ENCODE measurements at regions not wholly inside any gene's neighbourhood (a gene's known extent, or its start where the extent isn't known, plus 50 kb on each side); places are given as distances from the start of the nearest gene placed in this dataset.
"Not testable (repeated sequence)": the region's sequence is repeated elsewhere in the genome, so short reads cannot be mapped to it uniquely, and the experiment has no call there.

- DNase-seq (ENCODE audit: low read depth in 2 of 2, low spot score in 1 of 2): no peak
These were observed 90.2 kb downstream of the ZNF467 start for GRCh38 chr7:149683181-149683580.

GRCh38 chr7:149682038-149682437 lies 91.3 kb downstream of the ZNF467 start:
- DNase-seq (ENCODE audit: low read depth in 2 of 2, low spot score in 1 of 2): no peak

DNA sequence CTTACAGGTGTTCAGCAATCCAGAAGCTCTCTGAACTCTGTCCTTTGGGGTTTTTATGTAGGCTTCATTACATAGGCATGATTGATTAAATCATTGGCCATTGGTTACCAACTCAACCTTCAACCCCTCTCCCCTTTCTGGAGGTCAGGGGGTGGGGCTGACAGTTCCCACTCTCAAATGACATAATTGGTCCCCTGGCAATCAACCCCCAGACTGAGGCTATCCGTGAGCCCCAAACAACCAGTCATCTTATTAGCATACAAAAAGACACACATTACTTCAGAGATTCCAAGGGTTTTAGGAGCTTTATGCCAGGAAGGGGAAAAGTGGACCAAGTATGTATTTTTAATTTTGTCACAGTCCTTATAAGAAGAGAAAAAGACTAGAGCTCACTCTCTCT lies 92.1 kb downstream of the ZNF467 start:
- no peak for DNase-seq (ENCODE audit: low read depth in 2 of 2, low spot score in 1 of 2)

DNA sequence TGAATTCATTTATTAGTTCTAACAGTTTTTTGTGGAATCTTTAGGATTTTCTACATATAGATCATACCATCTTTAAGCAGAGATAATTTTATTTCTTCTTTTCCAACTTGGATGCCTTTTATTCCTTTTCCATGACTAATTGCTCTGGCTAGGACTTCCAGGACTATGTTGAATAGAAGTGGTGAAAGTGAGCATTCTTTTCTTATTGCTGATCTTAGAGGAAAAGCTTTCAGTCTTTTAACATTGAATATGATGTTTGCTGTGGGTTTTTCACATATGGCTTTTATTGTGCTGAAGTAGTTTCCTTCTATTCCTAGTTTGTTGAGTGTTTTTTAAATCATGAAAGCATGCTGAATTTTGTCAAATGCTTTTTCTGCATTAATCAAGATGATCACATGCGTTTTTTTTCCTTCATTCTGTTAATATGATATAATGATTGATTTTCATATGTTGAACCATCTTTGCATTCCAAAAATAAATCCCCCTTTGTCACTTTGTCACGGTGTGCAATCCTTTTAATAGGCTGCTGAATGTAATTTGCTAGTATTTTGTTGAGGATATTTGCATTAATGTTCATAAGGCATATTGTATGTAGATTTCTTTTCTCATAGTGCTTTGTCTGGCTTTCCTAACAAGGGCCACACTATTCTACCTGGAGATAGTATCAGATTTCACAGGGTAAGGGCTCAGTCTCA lies 92.9 kb downstream of the ZNF467 start:
- no peak for DNase-seq (ENCODE audit: low read depth in 2 of 2, low spot score in 1 of 2)

GRCh38 chr7:149674728-149675385 lies 98.5 kb downstream of the ZNF467 start:
- DNase-seq (ENCODE audit: low read depth in 2 of 2, low spot score in 1 of 2): not testable (repeated sequence)

GRCh38 chr7:149673006-149673405 lies 100.4 kb downstream of the ZNF467 start:
- no peak for DNase-seq (ENCODE audit: low read depth in 2 of 2, low spot score in 1 of 2)

- no peak for DNase-seq (ENCODE audit: low read depth in 2 of 2, low spot score in 1 of 2)
These were observed 103.1 kb downstream of the ZNF467 start for GRCh38 chr7:149670288-149670687.

GRCh38 chr7:149669121-149669818 lies 104.1 kb downstream of the ZNF467 start:
- DNase-seq (ENCODE audit: low read depth in 2 of 2, low spot score in 1 of 2): no peak

DNA sequence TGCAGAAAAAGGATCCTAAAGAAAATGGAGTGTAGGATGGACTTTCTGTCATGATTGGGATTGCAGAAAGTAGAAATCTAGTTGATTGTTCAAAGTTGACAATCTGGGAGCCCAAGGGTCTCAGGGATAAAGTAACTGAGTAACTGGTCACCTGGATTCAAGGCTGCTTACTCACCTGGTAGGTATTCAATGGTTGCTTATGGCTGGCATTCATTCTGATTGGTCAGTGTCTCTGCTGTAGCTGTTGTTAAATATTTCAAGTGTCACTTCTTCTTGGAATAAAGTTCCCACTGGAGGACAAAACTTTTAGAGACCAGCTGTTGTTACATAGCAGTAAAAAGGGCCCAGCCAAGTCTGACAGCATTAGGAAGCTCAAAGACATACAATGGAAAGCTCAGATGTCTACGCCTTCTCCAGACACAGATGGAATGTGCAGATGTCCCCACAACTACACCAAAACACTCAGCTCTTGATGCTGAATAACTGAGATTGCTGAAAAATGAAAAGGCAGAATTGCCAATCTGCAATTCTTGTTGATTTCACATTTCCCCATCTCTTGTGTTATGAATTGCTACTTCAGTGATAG lies 106.9 kb downstream of the ZNF467 start:
- no peak for DNase-seq (ENCODE audit: low read depth in 2 of 2, low spot score in 1 of 2)

GRCh38 chr7:149665618-149666017 lies 107.8 kb downstream of the ZNF467 start:
- not testable (repeated sequence) for DNase-seq (ENCODE audit: low read depth in 2 of 2, low spot score in 1 of 2)

- DNase-seq (ENCODE audit: low read depth in 2 of 2, low spot score in 1 of 2): no peak
These were observed 108.7 kb downstream of the ZNF467 start for GRCh38 chr7:149664666-149665065.

- DNase-seq (ENCODE audit: low read depth in 2 of 2, low spot score in 1 of 2): no peak
These were observed 109.2 kb downstream of the ZNF467 start for GRCh38 chr7:149664176-149664575.

- DNase-seq (ENCODE audit: low read depth in 2 of 2, low spot score in 1 of 2): peak; percentile 10 to 30
These were observed 110.7 kb downstream of the ZNF467 start for GRCh38 chr7:149662591-149663095.

GRCh38 chr7:149655784-149656183 lies 117.6 kb downstream of the ZNF467 start:
- no peak for DNase-seq (ENCODE audit: low read depth in 2 of 2, low spot score in 1 of 2)

GRCh38 chr7:149654588-149654987 lies 118.8 kb downstream of the ZNF467 start:
- DNase-seq (ENCODE audit: low read depth in 2 of 2, low spot score in 1 of 2): no peak

- not testable (repeated sequence) for DNase-seq (ENCODE audit: low read depth in 2 of 2, low spot score in 1 of 2)
These were observed 123.2 kb downstream of the ZNF467 start for GRCh38 chr7:149650190-149650589.

GRCh38 chr7:149644754-149645153 lies 128.6 kb downstream of the ZNF467 start:
- no peak for DNase-seq (ENCODE audit: low read depth in 2 of 2, low spot score in 1 of 2)

GRCh38 chr7:149642589-149642988 lies 130.8 kb downstream of the ZNF467 start:
- no peak for DNase-seq (ENCODE audit: low read depth in 2 of 2, low spot score in 1 of 2)

DNA sequence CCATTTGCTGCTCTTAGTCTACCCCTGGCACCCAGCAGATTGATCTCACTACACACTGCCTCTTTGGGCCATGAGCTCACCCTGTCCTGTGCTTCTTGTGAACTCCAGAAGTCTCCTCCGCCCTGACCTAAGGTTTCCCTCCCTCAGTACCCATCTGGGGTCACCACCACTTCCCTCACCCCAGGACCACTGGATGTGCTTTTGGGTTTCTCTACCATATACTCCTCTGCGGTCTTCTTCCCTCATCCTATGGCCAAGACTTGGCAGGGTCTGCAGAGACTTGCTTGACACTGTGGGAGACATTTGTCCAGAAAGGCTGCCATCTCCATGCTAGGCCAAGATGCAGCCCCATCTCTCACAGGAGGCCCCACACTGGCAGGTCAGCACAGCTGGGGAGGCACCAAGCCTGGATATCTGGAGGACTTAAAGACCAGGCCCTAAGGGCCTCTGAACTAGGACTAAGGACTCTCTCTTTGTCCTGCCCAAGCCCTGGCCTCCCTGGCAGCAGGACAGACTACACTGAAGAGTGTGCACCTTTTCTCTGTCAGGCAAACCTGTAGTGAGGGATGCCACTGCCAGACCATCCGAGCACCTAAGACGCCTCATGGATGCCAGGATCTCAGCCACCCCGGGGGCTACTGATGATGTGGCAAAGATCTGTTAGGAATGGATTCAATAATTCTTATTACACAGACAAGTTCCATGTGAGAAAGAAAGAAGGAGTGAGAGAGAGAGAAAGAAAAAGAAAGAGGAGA lies 134.6 kb downstream of the ZNF467 start:
- DNase-seq (ENCODE audit: low read depth in 2 of 2, low spot score in 1 of 2): no peak

DNA sequence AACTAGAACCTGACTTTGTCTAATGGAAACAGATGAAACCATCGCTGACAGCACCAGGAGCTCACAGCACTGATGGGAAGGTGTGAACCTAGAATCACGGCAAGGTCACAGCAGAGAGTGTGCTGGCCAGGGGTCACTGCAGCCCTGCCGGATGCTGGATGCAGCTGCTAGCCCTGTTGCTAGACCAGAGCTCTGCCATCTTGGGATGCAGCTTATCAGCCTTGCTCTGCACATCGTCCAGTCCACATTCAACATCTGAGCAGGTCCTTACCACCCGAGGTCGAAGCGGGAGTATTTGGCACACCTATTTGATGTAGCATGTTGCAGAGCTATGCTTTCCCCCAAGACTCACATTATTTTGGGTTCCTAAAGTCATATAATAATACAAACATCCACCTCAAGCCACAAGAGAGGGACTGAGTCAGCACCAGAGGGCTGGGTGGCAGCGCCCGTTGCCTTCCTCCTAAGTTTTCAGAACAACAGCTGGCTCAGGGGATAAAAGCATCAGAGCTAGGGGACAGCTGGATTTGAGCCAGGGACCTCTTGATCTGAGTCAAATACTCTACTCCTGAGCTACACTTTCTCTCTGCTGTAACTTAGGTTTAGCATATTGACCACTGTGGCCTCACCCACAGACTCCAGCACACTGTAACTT lies 135.3 kb downstream of the ZNF467 start:
- no peak for DNase-seq (ENCODE audit: low read depth in 2 of 2, low spot score in 1 of 2)
